Colonic mucosa (tissue), 4 donors: ENCODE measurements at regions not wholly inside any gene's neighbourhood (a gene's known extent, or its start where the extent isn't known, plus 50 kb on each side); places are given as distances from the start of the nearest gene placed in this dataset.

Experiments
- DNase-seq: peaks from one replicate; pipeline ENCODE4 v3.0.0-alpha.2; 2020
- H3K27ac ChIP-seq: fragments of 200-600 bp; one replicate; pipeline ENCODE4 v1.8.0; 2021
- H3K27me3 ChIP-seq: fragments of 200-600 bp; one replicate; pipeline ENCODE4 v1.8.0; 2021
- H3K36me3 ChIP-seq: fragments of 200-600 bp; one replicate; pipeline ENCODE4 v1.8.0; 2021
- H3K4me1 ChIP-seq: fragments of 200-600 bp; one replicate; pipeline ENCODE4 v1.8.0; 2021; ENCODE audit warnings: mild to moderate bottlenecking
- H3K4me3 ChIP-seq: fragments of 200-600 bp; one replicate; pipeline ENCODE4 v1.8.0; 2021
- H3K9ac ChIP-seq, 2 donors: one replicate each; pipeline ENCODE4 v1.7.0; 2013; ENCODE audit warnings: control low read depth in 2 of 2, low read depth in 2 of 2, low read length in 2 of 2
- H3K9me3 ChIP-seq: fragments of 200-600 bp; one replicate; pipeline ENCODE4 v1.8.0; 2021
- CTCF ChIP-seq: fragments of 200-600 bp; IDR thresholded peaks from one replicate; pipeline ENCODE4 v1.8.0; 2022; ENCODE audit warnings: antibody characterized with exemption, mild to moderate bottlenecking
- intact Hi-C: fragments of 100-400 bp; cut with DNase I; formaldehyde crosslinking; loops from one replicate; pipeline ENCODE4 v1.14.1; 2022
- donor health status: healthy.
- donor health status: DM: no; HTN: no; CAD: no.
- donor health status: DM: no; HTN: no; CAD: no.

DNA sequence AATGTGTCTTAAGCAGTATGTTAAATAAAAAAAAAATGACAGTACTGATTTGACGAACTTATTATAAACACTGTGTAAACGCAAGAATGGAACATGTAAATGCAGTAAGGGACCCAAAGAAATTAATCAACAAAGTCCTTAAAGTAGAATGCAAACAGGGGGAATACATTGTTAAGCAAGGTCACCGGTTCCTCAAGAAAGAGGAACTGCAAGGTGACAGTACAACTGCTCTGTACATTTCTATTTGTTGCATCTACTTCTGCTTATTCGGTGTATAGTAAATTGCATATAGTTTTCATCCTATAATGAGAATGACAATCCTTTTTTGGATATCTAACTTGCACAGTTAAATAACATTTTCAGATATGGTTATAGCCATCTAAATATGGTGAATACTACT, 387.0 kb upstream of the SEMA3D start:
- Histone ChIP-seq H3K27ac (no peak overlapping the region), H3K36me3 (no peaks in the 10 kb centered on the region), H3K9me3 (no peaks in the 10 kb centered on the region), H3K4me3 (no peak overlapping the region), H3K9ac (no peak overlapping the region), H3K4me1 (no peaks in the 10 kb centered on the region), H3K27me3 (no peaks in the 10 kb centered on the region)
- TF ChIP-seq CTCF: no peak
- intact Hi-C loops: no loop called here
- no peak for DNase-seq

- Histone ChIP-seq H3K27ac (no peak overlapping the region), H3K36me3 (no peaks in the 10 kb centered on the region), H3K4me3 (no peak overlapping the region), H3K9ac (no peak overlapping the region), H3K27me3 (no peaks in the 10 kb centered on the region), H3K4me1 (no peaks in the 10 kb centered on the region), H3K9me3 (no peaks in the 10 kb centered on the region)
- no peak for TF ChIP-seq CTCF
- DNase-seq: no peak
- intact Hi-C loops: no loop called here
These were observed 386.5 kb upstream of the SEMA3D start for GRCh38 chr7:85573346-85573745.

DNA sequence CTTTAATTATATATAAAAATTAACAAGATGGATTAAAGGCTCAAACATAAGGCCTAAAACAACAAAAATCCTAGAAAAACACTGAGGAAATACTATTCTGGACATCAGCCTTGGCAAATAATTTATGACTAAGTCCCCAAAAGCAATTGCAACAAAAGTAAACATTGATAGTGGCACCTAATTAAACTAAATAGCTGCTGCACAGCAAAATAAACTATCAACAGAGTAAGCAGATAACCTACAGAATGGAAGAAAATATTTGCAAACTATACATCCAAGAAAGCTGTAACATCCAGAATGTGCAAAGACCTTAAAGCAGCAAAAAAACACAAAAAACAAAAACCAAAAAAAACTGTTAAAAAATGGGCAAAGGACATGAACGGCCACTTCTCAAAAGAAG, 384.0 kb upstream of the SEMA3D start:
- no peak for DNase-seq
- no peaks in the 10 kb centered on the region for H3K36me3 ChIP-seq
- intact Hi-C loops: no loop called here
- H3K9ac ChIP-seq: no peak overlapping the region
- H3K4me3 ChIP-seq: no peak overlapping the region
- no peaks in the 10 kb centered on the region for H3K27me3 ChIP-seq
- TF ChIP-seq CTCF: no peak
- H3K27ac ChIP-seq: no peak overlapping the region
- no peaks in the 10 kb centered on the region for H3K9me3 ChIP-seq
- no peaks in the 10 kb centered on the region for H3K4me1 ChIP-seq

DNA sequence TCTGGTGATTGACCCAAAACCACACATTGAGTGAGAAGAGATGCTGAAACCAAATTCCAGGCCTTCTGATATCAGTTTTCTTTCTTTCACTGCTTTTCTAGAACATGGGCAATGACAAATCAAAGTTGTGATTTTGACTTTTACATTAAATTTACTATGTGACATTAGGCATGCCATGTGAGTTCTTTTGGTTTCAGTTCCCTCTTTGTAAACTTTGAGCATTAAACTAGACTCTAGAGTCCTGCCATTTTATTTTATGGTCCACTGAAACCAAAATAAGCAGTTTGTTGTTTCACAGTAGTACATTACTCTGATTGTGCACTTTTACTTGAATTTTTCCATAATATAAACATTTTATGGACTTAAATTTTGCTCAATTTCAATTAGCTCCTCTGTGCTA, 381.1 kb upstream of the SEMA3D start:
- Histone ChIP-seq H3K4me3 (no peak overlapping the region), H3K36me3 (no peaks in the 10 kb centered on the region), H3K27ac (no peak overlapping the region), H3K9ac (no peak overlapping the region), H3K9me3 (no peaks in the 10 kb centered on the region), H3K4me1 (no peaks in the 10 kb centered on the region), H3K27me3 (no peaks in the 10 kb centered on the region)
- DNase-seq: no peak
- TF ChIP-seq CTCF: no peak
- intact Hi-C loops: no loop called here

DNA sequence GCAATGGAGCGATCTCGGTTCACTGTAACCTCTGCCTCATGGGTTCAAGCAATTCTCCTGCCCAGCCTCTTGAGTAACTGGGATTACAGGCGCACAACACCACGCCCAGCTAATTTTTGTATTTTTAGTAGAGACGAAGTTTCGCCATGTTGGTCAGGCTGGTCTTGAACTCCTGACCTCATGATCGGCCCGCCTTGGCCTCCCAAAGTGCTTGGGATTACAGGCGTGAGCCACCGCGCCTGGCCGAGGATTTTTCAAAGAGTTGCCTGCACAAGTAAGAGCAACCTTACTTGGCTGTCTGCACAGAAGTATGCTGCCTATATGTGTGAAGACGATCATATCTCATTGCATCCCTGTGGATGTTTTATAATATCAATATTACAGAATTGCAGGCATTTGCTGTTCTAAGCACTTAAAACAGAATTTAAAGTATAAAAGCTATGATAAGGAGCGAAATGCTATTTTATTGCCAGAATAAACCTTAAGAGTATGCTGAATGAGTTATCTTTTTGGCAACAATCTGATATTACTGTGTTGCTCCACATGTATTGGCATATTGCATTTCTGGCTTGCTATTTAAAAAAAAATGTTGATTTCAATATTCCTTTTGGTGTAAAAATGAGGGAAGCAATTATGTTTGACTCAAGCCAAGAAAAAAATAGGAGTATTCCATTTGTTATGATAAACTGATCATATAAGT, 379.4 kb upstream of the SEMA3D start:
- Histone ChIP-seq H3K27ac (no peak overlapping the region), H3K27me3 (no peaks in the 10 kb centered on the region), H3K36me3 (no peaks in the 10 kb centered on the region), H3K4me3 (no peak overlapping the region), H3K4me1 (no peaks in the 10 kb centered on the region), H3K9me3 (no peaks in the 10 kb centered on the region), H3K9ac (no peak overlapping the region)
- intact Hi-C loops: no loop called here
- DNase-seq: no peak
- no peak for TF ChIP-seq CTCF
